Endometrial microvascular endothelial cells (primary cell): ENCODE measurements at regions not wholly inside any gene's neighbourhood (a gene's known extent, or its start where the extent isn't known, plus 50 kb on each side); places are given as distances from the start of the nearest gene placed in this dataset.
"Not testable (repeated sequence)": the region's sequence is repeated elsewhere in the genome, so short reads cannot be mapped to it uniquely, and the experiment has no call there.

Experiments
- in situ Hi-C: cut with HindIII; loops from 2 replicates; pipeline ENCODE4 v1.10.0; 2017; ENCODE audit warnings: low sequenced_read_pairs, low pct_unique_long_range_greater_than_20kb; ENCODE audit errors: inconsistent ontology term

DNA sequence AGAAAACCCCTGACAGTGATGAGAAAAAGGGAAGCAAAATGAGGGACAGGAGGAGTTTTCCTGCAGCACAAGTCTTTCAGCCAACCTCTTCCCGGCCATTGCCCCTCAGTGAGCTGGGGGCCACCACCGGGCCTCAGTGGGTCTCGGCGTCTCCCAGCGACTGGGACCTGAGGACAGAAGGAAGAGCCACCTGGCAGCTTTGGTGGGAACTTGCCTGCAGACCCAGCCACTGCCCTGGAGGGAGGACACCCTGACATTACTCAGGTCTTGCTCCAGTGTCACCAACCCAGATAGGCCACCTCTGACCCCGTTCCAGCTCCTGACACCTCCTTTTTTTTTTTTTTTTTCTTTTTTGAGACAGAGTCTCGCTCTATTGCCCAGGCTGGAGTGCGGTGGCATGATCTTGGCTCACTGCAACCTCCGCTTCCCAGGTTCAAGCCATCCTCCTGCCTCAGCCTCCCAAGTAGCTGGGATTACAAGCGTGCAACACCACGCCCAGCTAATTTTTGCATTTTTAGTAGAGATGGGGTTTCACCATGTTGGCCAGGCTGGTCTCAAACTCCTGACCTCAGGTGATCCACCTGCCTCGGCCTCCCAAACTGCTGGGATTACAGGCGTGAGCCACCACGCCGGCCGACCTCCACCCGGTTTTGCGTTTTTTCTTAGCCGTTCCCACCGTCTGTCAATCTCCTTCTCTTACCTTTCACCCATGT, 159.7 kb downstream of the ZFP36L2 start:
- in situ Hi-C loops: not testable (repeated sequence)

DNA sequence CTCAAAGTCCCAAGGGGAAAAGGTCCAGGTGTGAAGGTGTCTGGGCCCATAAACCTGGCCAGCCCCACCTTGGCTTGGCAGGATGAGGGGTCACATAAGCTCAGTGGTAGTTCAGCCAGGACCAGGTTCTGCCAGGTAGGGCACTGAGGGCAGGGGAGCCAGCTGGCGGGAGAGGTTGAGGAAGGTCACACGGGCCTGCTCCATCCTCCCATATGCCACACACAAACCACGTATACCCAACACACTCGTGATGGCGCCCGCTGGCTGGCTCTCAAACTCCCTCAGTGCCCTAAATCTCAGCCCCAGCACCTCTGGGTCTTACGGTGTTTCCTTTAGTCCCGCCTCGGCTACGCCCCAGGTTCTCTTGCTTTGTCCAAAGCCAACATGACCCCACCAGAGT, 160.5 kb downstream of the ZFP36L2 start:
- in situ Hi-C loops: no loop called here

DNA sequence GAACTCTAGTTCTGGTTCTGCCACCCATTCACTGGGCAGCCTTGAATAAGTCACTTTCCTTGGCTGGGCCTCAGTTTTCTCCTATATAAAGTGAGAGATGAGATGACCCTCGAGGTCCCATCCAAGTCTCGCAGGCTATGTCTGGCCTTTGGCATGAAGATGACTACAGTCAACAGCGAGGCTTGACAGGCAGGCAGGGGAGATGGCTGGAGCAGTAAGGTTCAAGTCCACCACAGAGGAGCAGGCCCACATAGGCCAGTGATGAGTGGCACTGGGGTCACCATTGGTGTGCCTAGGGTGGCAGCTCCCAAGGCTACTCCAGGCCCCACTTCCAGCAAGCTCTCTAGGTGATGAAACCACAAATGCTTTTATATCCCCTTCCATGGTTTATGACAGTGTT, 161.4 kb downstream of the ZFP36L2 start:
- in situ Hi-C loops: no loop called here

DNA sequence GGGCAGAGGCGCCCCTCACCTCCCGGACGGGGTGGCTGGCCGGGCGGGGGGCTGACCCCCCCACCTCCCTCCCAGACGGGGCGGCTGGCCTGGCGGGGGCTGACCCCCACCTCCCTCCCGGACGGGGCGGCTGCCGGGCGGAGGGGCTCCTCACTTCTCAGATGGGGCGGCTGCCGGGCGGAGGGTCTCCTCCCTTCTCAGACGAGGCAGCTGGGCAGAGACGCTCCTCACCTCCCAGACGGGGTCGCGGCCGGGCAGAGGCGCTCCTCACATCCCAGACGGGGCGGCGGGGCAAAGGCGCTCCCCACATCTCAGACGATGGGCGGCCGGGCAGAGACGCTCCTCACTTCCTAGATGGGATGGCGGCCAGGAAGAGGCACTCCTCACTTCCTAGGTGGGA, 163.3 kb downstream of the ZFP36L2 start:
- in situ Hi-C loops: not testable (repeated sequence)

DNA sequence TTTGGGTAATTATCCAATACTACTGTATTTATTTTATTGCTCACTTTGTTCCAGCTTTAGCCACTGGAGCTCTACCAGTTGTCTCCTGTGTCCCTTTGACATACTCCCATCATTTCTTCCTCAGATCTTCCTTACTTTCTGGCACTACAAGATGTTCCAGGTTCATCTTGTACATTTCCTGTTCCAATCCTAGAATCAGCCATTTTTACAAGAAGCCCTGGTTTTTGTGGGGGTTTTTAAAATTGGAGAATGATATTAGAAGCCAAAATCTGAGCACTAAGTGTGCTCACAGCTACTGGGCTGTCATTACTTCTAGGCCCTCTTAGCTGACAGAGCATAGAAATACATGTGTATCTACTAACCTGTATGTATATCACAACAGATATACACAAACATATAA, 164.3 kb downstream of the ZFP36L2 start:
- in situ Hi-C loops: no loop called here

DNA sequence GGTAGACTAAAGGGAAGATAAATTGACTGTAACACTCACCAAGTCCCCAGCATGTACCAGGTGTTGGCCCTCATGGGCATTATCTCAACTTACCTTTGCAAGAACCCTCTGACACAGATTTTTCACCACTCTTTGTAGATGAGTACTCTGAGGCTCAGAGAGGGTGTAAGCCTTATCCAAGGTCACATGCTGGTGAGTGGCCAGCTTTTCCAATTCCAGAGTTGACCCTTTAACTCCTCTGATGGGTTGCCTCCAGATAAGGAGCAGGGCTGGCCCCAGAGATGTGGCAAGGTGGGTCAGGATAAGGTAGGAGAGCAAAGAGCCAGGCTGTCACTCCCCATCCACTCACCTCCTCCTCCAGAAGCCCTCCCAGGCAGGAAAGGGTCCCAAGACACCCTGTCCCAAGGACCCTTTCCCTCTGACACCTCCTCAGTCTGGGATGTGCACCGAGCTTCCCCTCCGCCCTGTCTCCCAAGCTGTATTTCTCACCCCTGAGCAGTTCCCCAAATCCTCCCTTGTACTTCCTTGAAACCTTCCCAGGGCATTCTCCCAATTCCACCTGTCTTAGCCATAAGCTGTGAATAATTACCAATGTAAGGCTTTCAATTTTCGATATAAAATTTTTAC, 165.9 kb downstream of the ZFP36L2 start:
- in situ Hi-C loops: no loop called here

DNA sequence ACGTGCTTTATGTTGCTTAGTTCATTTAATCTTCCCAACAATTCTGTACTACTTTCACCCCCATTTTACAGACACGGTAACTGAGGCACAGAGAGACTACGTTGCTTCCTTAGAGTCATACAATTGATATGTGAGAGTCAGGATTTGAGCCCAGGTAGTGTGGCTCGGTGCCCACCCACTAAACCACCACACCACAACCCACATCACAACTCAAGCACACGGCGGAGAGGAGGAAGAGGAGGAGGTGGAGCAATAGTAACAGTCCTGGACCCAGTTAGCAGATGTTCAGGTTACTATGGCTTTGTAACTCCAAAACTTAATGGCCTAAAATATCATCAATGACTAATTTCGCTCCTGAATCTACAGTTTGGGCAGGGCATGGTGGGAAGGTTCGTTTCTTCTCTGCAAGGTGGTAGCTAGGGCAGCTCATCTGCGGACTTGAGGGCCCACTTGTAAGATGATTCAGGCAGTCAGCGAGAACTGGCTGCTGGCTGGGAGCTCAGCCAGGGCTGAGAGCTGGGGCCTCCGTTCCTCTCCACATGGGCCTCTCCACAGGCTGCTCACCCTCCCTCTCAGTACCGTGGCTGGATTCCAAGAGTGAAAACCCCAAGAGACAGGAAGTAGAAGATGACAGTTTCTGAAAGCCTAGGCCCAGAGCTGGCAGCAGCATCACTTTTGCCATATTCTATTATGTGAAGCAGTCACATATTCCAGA, 167.1 kb downstream of the ZFP36L2 start:
- in situ Hi-C loops: no loop called here

DNA sequence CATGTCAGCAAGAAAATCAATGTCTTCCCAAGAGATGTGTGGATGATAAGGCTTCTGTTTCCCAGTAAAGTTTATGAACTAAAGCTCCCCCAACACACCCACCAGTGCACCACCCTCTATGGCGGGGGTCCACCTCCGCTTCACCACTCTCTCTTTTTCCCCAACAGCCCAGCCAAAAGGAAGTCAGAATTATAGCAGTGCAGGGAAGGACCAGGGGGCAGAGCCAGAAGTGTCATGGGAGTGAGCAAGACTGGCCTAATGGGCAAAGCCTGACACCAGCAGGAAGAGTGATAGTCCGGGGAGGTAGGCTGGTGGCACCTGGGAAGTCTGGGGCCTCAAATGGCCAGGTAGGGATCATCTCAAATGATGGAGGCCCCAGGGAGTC, 167.7 kb downstream of the ZFP36L2 start:
- in situ Hi-C loops: no loop called here

DNA sequence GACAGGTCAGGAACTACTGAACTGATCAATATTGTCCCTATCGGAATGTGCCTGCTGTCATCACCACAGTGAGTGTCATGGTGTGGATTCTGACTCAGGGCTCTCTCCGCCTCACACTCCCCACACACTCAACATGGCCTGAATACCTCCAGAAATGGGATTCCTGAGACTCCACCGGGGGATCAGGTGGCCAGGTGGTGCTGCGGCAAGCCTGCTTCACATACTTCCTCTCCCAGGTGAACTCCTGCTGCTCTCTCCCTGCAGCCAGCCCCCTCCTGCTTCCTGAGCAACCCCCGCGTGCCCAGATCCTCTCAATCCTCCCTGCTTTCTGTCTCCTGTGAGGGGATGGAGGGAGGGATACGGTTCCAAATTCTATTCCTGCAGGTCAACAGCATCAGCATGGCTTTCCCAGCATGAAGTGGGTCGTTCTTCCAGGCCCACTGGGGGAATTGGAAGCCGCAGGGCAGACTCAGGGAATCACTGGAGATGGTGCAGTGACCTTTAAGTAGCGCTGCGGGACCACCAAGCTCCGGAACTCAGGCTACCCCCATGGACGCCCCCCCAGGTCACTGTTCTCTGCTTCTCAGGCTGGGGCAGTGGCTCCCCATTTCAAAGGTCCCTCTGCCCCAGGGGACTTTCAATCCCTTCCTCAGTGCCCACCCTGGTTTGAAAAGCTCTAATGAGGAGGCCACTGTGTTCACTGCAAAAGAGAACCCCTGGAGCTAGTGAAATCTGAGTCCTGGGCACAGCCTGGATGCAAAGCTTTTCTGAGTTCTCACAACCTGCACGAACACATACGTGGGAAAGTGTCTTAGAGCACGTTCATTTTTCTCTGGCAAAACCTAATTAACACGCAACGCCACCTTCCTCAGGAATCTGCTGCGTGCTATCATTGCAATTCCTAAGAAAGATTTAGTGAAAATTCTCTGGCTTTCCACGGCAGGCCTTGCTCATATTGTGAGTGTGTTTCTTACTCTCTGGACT, 168.4 kb downstream of the ZFP36L2 start:
- in situ Hi-C loops: no loop called here

DNA sequence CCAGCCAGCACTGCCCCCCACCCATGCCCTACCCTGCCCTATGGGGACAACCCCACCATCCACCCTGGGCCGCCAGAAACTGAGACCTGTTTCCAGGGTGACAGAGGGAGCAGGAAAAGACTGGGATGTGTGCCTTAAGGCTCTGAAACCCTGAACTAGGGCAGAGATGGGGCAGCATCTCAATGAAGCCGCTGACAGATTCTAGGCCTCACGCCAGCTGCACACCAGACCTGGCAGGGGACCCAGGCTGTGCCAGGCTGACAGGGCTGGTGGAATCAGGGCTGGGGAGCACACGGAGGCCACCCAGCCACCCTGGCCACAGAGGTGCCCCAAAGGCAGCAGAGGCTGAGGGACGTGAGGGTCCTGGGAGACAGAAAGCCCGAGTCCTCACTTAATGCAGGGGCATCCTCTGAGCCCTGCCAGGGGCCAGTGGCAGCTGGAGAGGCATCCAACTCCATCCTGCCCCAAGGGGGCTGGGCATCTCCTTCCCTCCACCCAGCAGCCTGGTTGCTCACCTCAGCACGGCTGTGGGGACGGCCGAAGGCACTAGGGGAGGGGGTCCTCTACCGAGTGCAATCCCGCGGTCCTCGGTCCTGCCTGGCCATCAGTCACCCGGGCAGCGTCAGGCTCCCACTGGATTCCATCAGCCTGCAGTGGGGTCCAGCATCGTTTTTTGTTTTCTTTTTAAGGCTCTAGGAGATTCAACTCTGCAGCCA, 169.2 kb downstream of the ZFP36L2 start:
- in situ Hi-C loops: no loop called here

DNA sequence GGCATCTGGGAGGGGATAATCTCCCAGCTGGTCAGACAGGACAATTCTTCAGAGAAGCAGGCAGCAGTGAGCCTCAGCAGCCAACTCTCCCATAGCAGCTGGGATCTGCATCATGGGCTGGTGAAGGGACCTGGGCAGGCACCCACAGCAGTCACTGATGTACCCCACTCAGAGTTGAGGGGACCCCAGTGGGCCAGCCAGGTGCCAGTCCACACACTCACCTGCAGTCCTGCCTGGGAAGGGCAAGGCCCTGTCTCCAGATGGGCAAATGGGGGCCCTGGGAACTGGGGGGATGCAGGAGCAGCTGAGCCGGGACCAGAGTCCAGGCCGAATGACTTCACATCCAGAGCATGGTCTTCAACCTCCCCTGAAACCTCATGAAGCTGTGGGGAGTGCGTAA, 170.4 kb downstream of the ZFP36L2 start:
- in situ Hi-C loops: no loop called here

DNA sequence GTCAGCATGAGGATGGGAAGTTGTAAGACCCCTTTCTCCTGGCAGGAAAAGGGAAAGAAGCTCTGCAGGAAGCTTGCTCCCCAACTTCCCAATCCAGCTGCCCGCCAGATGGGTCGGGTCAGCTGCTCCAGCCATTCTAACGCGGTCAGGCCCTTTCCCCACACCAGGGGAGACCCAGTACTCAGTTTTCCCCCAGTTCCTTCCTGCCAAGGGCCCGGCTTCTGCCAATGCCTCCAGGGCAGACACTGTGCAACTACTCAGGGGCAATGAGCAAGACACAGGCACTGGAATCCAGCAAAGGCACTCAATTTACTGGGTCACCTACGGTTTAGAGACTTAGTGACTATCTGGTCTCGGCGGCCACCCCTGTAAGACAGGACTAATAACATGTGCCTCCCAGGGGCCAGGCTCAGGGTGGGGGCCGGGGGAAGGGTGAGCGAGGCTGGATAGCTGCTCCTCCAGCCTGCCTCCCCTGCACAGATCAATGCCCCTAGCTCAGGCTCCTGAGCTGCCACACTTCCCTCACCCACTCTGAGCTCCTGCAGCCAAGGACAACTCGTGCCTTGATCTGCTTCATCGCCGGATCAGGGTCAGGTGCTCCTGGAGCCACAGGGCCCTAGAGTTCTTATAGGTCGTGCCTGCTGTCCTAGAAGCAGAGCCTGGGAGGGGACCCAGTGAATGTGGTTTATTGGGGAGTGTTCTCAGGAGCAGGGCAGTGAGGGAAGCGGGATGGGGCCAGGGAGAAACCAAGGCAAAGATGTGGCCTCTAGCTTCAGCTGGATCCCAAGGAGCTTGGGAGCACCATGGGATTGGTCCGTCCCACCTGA, 171.1 kb downstream of the ZFP36L2 start:
- in situ Hi-C loops: no loop called here

DNA sequence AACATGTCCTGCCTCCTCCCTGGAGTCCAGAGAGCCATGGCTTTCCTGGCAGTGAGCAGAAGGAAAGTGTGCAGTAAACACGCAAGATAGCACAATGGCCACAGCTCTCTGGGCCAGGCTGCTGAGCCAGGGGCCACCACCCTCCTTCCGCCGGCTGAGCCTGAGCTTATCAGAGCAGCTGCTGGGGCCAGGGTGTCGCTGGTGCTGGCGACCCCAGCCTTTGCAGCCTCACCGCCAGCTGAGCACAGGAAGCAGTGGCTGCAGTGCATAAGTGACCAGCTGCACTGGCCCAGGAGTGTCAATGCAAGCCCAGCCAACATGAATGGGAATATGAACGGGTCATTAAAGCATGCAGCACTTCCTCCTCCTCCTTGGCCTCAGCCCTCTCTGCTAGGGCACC, 172.0 kb downstream of the ZFP36L2 start:
- in situ Hi-C loops: no loop called here

DNA sequence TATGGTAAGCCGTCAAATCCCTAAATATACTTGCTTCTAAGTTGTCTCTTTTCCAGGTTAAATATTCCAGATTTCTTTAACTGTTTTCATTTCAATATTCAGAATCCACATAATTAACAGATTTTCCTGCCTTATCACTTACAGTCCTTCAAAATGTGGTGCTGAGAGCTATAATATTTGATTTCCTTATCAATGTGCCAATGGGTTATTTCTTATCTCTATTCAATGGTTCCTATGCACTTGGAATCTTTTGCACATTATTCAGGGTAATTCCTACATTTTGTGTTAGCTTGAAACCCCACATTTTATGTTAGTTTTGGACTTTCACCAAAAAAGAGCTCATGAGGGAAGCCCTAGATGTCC, 173.5 kb downstream of the ZFP36L2 start:
- in situ Hi-C loops: no loop called here

DNA sequence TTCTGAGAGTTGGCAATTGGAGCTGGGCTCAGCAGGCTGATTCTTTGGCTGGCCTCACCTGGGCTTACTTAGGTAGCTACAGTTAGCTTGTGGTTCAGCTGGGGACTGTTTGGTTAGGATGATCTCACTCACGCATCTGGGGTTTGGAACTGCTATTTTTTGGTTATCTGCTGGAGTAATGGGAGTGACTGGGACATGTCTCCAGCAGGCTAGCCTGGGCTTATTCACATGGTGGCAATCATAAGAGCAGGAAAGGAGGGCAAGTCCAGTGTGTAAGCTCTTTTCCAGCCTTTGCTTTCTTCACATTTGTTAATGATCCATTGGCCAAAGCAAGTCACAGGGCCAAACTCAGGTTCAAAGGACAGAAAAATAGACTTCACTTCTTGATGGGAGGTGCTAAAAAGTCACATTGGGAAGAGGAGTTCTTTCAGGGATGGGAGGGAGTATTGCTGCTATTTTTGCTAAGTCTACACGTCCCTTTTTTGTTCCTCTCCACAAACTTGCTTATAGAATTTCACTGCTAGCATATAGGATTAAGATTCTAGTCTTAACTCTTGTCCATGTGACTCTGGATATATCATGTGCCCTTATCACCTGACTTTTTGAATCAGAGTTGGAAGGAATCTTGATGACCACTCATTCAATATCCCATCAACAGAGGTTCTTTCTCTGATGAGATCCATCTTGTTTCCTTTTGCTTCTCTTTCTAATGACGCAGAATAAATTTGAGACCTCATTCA, 174.0 kb downstream of the ZFP36L2 start:
- in situ Hi-C loops: no loop called here

DNA sequence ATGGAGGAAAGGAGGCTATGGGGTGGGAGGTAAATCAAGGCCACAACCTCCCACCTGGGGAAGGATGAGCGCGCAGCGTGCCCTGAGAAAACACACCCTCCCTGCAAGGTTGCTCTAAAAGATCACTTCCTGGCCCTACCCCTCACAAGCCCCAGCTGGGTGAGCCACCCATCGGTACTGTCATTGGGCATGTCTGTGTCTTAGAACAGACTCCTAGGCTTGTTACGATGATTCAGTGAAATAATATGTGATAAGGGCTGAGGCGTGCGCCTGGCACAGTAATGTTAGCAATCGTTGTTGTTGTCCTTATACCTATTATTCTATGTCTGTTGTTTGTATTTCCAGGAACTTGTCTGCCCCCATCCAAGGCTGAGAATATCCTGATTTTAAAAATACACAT, 175.1 kb downstream of the ZFP36L2 start:
- in situ Hi-C loops: no loop called here

DNA sequence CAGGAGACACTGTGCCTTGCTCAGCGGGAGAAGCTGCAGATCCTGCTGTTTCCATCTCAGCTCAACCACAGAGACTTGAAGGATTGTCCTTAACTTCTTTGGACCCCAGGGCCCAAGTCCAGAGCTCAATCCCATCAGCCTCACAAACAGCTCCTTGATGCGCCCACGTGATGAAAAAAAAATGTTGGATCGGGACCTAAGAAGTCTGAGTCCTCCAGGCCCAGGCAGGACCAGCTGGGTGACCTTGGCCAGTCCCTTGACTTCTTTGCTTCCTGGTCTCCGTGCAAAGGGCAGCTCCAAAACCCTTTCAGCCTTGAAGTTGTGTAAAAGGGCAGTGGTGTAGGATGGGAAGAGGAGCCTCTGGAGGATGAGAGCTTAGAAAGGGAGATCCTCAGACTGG, 175.5 kb downstream of the ZFP36L2 start:
- in situ Hi-C loops: no loop called here
